ENCODE measurements at regions not wholly inside any gene's neighbourhood (a gene's known extent, or its start where the extent isn't known, plus 50 kb on each side); places are given as distances from the start of the nearest gene placed in this dataset.

- Histone ChIP-seq H4K20me1 (no peaks in the 10 kb centered on the region), H3K9me3 (replicated peaks in 1 of 11) (peaks cover 0 to 5% (median 0%) of the 10 kb centered on the region in 11 experiments; a peak in 4 of 22 replicates), H3K9ac (no peak overlapping the region), H3K4me3 (no peak overlapping the region), H3K4me1 (peaks cover 0 to 31% (median 16%) of the 10 kb centered on the region in 10 experiments; a peak in 13 of 20 replicates), H3K36me3 (no peaks in the 10 kb centered on the region), H3K27ac (no peak overlapping the region), H3K27me3 (no peaks in the 10 kb centered on the region), H3K4me2 (peak overlapping the region in 8 of 11 experiments; percentile 1 to 54 (median 34); a peak in 10 of 22 replicates)
- TF ChIP-seq Cebpa-rat (IDR thresholded peaks at IDR 0.05), result no peak
Observed at GRCh38 chr6:150456466-150456865, 87.7 kb downstream of the IYD start.

- no peak for TF ChIP-seq Cebpa-rat (IDR thresholded peaks at IDR 0.05)
- no peaks in the 10 kb centered on the region for H3K27me3 ChIP-seq
- peaks cover 0 to 31% (median 16%) of the 10 kb centered on the region in 10 experiments; a peak in 13 of 20 replicates for H3K4me1 ChIP-seq
- no peaks in the 10 kb centered on the region for H4K20me1 ChIP-seq
- peaks cover 0 to 7% (median 0%) of the 10 kb centered on the region in 11 experiments; a peak in 4 of 22 replicates for H3K9me3 ChIP-seq (replicated peaks in 1 of 11)
- no peak overlapping the region for H3K4me3 ChIP-seq
- H3K27ac ChIP-seq, result no peak overlapping the region
- no peak overlapping the region for H3K9ac ChIP-seq
- no peaks in the 10 kb centered on the region for H3K36me3 ChIP-seq
- H3K4me2 ChIP-seq, result peak overlapping the region in 1 of 11 experiments; percentile 54; a peak in 1 of 22 replicates
Observed at GRCh38 chr6:150456902-150457643, 88.3 kb downstream of the IYD start.

- Histone ChIP-seq H3K9me3 (replicated peaks in 1 of 11) (peaks cover 0 to 7% (median 0%) of the 10 kb centered on the region in 11 experiments; a peak in 4 of 22 replicates), H3K27ac (no peak overlapping the region), H3K9ac (no peak overlapping the region), H3K36me3 (no peaks in the 10 kb centered on the region), H3K27me3 (no peaks in the 10 kb centered on the region), H3K4me3 (no peak overlapping the region), H3K4me2 (peak overlapping the region in 3 of 11 experiments; percentile 1 to 12 (median 12); a peak in 1 of 22 replicates), H4K20me1 (no peaks in the 10 kb centered on the region), H3K4me1 (peaks cover 0 to 31% (median 16%) of the 10 kb centered on the region in 10 experiments; a peak in 13 of 20 replicates)
- no peak for TF ChIP-seq Cebpa-rat (IDR thresholded peaks at IDR 0.05)
Observed at GRCh38 chr6:150458579-150458978, 89.8 kb downstream of the IYD start.

DNA sequence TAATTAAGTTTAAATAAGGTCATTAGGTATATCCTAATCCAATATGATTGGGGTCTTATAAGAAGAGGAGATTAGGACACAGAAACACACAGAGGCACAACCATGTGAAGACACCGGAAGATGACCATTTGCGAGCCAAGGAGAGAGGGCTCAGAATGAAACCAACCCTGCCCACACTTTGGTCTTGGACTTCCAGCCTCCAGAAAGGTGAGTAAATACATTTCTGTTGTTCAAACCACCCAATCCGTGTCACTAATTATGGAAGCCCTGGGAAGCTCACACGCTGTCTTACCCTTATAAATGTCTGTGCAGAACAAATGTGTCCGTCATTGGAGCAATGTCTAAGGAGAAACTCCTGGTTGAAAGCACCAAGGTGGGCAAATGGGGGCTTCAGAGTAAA lies 95.0 kb downstream of the IYD start:
- no peaks in the 10 kb centered on the region for H4K20me1 ChIP-seq
- no peaks in the 10 kb centered on the region for H3K27me3 ChIP-seq
- no peak for TF ChIP-seq Cebpa-rat (IDR thresholded peaks at IDR 0.05)

GRCh38 chr6:150464966-150465365 lies 96.2 kb downstream of the IYD start:
- Histone ChIP-seq H3K27me3 (no peaks in the 10 kb centered on the region), H3K4me3 (no peak overlapping the region), H3K9ac (no peak overlapping the region), H4K20me1 (no peaks in the 10 kb centered on the region), H3K27ac (no peak overlapping the region), H3K9me3 (replicated peaks in 1 of 11) (peaks cover 0 to 7% (median 0%) of the 10 kb centered on the region in 11 experiments; a peak in 4 of 22 replicates), H3K36me3 (no peaks in the 10 kb centered on the region), H3K4me2 (no peak overlapping the region), H3K4me1 (no peaks in the 10 kb centered on the region)
- TF ChIP-seq Cebpa-rat (IDR thresholded peaks at IDR 0.05), result no peak

More for the DNA sequence above, 95.0 kb downstream of the IYD start:
- H3K9ac ChIP-seq, result no peak overlapping the region
- H3K27ac ChIP-seq, result no peak overlapping the region
- peaks cover 0 to 7% (median 0%) of the 10 kb centered on the region in 11 experiments; a peak in 4 of 22 replicates for H3K9me3 ChIP-seq (replicated peaks in 1 of 11)
- peaks cover 0 to 9% (median 0%) of the 10 kb centered on the region in 10 experiments; a peak in 4 of 20 replicates for H3K4me1 ChIP-seq
- no peaks in the 10 kb centered on the region for H3K36me3 ChIP-seq
- no peak overlapping the region for H3K4me2 ChIP-seq
- H3K4me3 ChIP-seq, result no peak overlapping the region

DNA sequence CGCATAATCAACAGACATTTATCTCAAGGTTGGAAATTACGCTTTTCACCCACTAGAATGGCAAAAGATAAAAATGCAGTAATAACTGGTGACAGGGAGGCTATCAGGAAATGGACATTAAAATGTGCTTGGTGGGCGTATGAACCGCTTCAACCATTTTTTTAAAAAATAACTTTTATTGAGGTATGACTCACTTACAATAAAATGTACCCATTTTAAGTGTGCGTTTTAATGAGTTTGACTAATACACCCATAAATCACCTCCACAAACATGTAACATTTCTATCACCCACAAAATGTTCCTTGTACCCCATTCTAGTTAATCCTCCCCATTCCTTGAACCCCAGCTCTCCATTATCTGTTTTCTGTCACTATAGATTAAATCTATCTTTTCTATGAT lies 96.8 kb downstream of the IYD start:
- no peak overlapping the region for H3K9ac ChIP-seq
- no peak overlapping the region for H3K4me3 ChIP-seq
- no peaks in the 10 kb centered on the region for H3K27me3 ChIP-seq
- no peaks in the 10 kb centered on the region for H4K20me1 ChIP-seq
- no peak for TF ChIP-seq Cebpa-rat (IDR thresholded peaks at IDR 0.05)
- H3K9me3 ChIP-seq (replicated peaks in 1 of 11), result peaks cover 0 to 7% (median 0%) of the 10 kb centered on the region in 11 experiments; a peak in 4 of 22 replicates
- H3K4me2 ChIP-seq, result no peak overlapping the region
- no peak overlapping the region for H3K27ac ChIP-seq
- no peaks in the 10 kb centered on the region for H3K4me1 ChIP-seq
- H3K36me3 ChIP-seq, result no peaks in the 10 kb centered on the region

- Histone ChIP-seq H3K27me3 (no peaks in the 10 kb centered on the region), H3K4me3 (no peak overlapping the region), H3K9me3 (replicated peaks in 1 of 11) (peaks cover 0 to 6% (median 0%) of the 10 kb centered on the region in 11 experiments; a peak in 4 of 22 replicates), H3K4me1 (no peaks in the 10 kb centered on the region), H3K4me2 (no peak overlapping the region), H3K27ac (no peak overlapping the region), H3K36me3 (no peaks in the 10 kb centered on the region), H4K20me1 (no peaks in the 10 kb centered on the region), H3K9ac (no peak overlapping the region)
- no peak for TF ChIP-seq Cebpa-rat (IDR thresholded peaks at IDR 0.05)
Observed at GRCh38 chr6:150466196-150466595, 97.4 kb downstream of the IYD start.

GRCh38 chr6:150470131-150470530 lies 101.3 kb downstream of the IYD start:
- no peak overlapping the region for H3K4me2 ChIP-seq
- no peaks in the 10 kb centered on the region for H3K9me3 ChIP-seq (replicated peaks in 1 of 11)
- no peak for TF ChIP-seq Cebpa-rat (IDR thresholded peaks at IDR 0.05)

DNA sequence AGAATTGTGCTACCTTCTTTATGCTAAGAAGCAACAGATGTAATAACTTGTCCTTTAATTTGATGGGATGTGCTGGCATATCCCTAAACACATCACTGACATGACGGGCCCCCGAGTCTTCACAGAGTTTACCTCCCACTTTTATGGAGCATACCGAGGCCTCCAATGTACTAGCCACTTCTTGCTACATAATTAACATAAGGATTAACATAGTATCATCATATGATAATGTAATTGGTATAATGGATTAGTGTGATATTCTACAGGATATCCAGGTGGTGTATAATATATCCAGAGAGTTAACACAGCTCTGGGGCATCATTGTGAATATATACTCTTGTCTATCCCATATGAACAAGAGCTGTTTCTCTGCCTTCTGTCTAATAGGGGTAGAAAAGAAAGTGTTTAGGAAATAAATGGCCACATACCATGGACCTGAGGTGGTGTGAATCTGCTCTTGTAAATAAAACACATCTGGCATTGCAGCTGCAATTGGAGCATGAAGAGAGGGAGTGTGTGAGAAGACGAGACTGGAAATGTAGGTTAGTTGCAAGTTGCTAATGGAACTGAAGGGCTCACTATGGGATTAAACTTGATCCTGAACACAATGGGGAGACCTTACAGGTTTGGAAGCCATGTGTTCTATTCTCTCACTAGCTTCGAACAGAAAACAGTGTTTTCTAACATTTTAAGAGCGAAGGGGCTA lies 102.3 kb downstream of the IYD start:
- no peak for TF ChIP-seq Cebpa-rat (IDR thresholded peaks at IDR 0.05)
- Histone ChIP-seq H3K36me3 (no peaks in the 10 kb centered on the region), H3K27ac (no peak overlapping the region), H3K9me3 (replicated peaks in 1 of 11) (no peaks in the 10 kb centered on the region), H3K4me1 (no peaks in the 10 kb centered on the region), H3K4me3 (no peak overlapping the region), H3K4me2 (no peak overlapping the region), H3K9ac (no peak overlapping the region), H3K27me3 (no peaks in the 10 kb centered on the region), H4K20me1 (no peaks in the 10 kb centered on the region)

More at GRCh38 chr6:150470131-150470530, 101.3 kb downstream of the IYD start:
- no peaks in the 10 kb centered on the region for H3K27me3 ChIP-seq
- no peaks in the 10 kb centered on the region for H4K20me1 ChIP-seq
- no peak overlapping the region for H3K4me3 ChIP-seq
- no peak overlapping the region for H3K9ac ChIP-seq
- H3K27ac ChIP-seq, result no peak overlapping the region
- no peaks in the 10 kb centered on the region for H3K36me3 ChIP-seq
- no peaks in the 10 kb centered on the region for H3K4me1 ChIP-seq

All from BLaER1 treated with 17β-estradiol and CSF1 and Interleukin-3, amounts not matched to agents 10 nM and 100 nM (cell line).